ENCODE measurements at regions not wholly inside any gene's neighbourhood (a gene's known extent, or its start where the extent isn't known, plus 50 kb on each side); places are given as distances from the start of the nearest gene placed in this dataset.

DNA sequence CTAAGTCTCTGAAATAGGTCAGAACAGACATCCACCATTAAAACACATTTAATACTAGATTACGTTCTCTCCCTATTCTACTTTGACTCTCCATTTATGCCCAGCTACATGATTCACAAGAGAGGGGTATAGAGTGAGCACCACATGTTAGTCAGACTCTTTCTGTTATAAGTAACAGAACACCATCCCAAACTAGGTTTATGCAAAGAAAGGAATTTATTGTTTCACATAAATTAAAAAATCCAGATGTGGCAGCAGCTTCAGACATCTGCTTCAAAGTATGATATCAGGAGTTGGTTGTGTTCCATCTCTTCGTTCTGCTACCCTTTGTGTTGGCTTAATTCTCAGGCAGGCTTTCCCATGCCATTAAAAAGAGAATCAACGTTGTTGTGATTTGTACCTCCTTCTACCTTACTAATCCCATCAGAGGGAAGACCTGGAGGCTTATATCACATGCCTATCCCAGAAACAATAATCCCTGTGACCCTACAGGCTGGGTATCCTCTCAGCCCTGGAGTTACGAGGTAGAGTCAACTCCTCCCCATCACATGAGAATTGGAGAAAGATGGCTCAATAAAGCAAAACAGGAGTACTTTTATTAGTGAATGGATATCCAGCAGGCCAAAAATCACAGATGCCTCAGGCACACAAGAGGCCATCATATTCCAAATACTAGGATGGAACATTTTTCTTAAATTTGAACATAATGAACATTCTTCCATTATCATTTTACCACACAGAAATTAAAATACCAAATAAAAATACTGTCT, 163.2 kb downstream of the SLC7A11 start:
- TF ChIP-seq, protein P1, sequence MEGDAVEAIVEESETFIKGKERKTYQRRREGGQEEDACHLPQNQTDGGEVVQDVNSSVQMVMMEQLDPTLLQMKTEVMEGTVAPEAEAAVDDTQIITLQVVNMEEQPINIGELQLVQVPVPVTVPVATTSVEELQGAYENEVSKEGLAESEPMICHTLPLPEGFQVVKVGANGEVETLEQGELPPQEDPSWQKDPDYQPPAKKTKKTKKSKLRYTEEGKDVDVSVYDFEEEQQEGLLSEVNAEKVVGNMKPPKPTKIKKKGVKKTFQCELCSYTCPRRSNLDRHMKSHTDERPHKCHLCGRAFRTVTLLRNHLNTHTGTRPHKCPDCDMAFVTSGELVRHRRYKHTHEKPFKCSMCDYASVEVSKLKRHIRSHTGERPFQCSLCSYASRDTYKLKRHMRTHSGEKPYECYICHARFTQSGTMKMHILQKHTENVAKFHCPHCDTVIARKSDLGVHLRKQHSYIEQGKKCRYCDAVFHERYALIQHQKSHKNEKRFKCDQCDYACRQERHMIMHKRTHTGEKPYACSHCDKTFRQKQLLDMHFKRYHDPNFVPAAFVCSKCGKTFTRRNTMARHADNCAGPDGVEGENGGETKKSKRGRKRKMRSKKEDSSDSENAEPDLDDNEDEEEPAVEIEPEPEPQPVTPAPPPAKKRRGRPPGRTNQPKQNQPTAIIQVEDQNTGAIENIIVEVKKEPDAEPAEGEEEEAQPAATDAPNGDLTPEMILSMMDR (IDR thresholded peaks at IDR 0.05), result no peak
- no peak for TF ChIP-seq POLR2A (IDR thresholded peaks at IDR 0.05)

Data from body of pancreas (tissue), 4 donors.